Stimulated activated CD8-positive, alpha-beta memory T cell treated with anti-CD3 and anti-CD28 coated beads, Interleukin-15, amount 100 ng/mL, for 1 hour (primary cell): ENCODE measurements at regions not wholly inside any gene's neighbourhood (a gene's known extent, or its start where the extent isn't known, plus 50 kb on each side); places are given as distances from the start of the nearest gene placed in this dataset.
A peak's percentile ranks its signal among the peaks of the same experiment; 100 is the strongest.
"Not testable (repeated sequence)": the region's sequence is repeated elsewhere in the genome, so short reads cannot be mapped to it uniquely, and the experiment has no call there.

Experiments used
- DNase-seq: peaks from one replicate; pipeline ENCODE4 v3.0.0-alpha.2; 2020; ENCODE audit warnings: low read depth

GRCh38 chr2:106292627-106293026 lies 98.5 kb upstream of the UXS1 start:
- no peak for DNase-seq

- no peak for DNase-seq
Measured at GRCh38 chr2:106288873-106289272, 94.8 kb upstream of the UXS1 start.

GRCh38 chr2:106285237-106285829 lies 91.2 kb upstream of the UXS1 start:
- no peak for DNase-seq

- no peak for DNase-seq
Measured at GRCh38 chr2:106284691-106285202, 90.6 kb upstream of the UXS1 start.

- DNase-seq, result no peak
Measured at GRCh38 chr2:106284255-106284654, 90.2 kb upstream of the UXS1 start.

GRCh38 chr2:106283228-106284152 lies 89.4 kb upstream of the UXS1 start:
- DNase-seq, result not testable (repeated sequence)

GRCh38 chr2:106282462-106283170 lies 88.5 kb upstream of the UXS1 start:
- DNase-seq, result no peak

- not testable (repeated sequence) for DNase-seq
Measured at GRCh38 chr2:106281907-106282430, 87.9 kb upstream of the UXS1 start.

- no peak for DNase-seq
Measured at GRCh38 chr2:106280722-106281446, 86.8 kb upstream of the UXS1 start.

GRCh38 chr2:106280224-106280623 lies 86.1 kb upstream of the UXS1 start:
- no peak for DNase-seq

- no peak for DNase-seq
Measured at GRCh38 chr2:106278112-106278876, 84.2 kb upstream of the UXS1 start.

- DNase-seq, result no peak
Measured at GRCh38 chr2:106277426-106277825, 83.3 kb upstream of the UXS1 start.

GRCh38 chr2:106275971-106276370 lies 81.9 kb upstream of the UXS1 start:
- DNase-seq, result no peak

GRCh38 chr2:106274668-106275067 lies 80.6 kb upstream of the UXS1 start:
- DNase-seq, result no peak

- no peak for DNase-seq
Measured at GRCh38 chr2:106272216-106272807, 78.2 kb upstream of the UXS1 start.

- no peak for DNase-seq
Measured at GRCh38 chr2:106270471-106270891, 76.4 kb upstream of the UXS1 start.

- no peak for DNase-seq
Measured at GRCh38 chr2:106269591-106270291, 75.6 kb upstream of the UXS1 start.

- peak; percentile 2 for DNase-seq
Measured at GRCh38 chr2:106267997-106268396, 73.9 kb upstream of the UXS1 start.

GRCh38 chr2:106261871-106262321 lies 67.8 kb upstream of the UXS1 start:
- DNase-seq, result no peak

- not testable (repeated sequence) for DNase-seq
Measured at GRCh38 chr2:106258859-106259258, 64.8 kb upstream of the UXS1 start.
